GM18907 (cell line): ENCODE measurements at regions not wholly inside any gene's neighbourhood (a gene's known extent, or its start where the extent isn't known, plus 50 kb on each side); places are given as distances from the start of the nearest gene placed in this dataset.
"Not testable (repeated sequence)": the region's sequence is repeated elsewhere in the genome, so short reads cannot be mapped to it uniquely, and the experiment has no call there.

Experiments
- ATAC-seq: cut with Tn5 transposase; IDR thresholded peaks from one replicate; pipeline ENCODE4 v1.9.1; 2021; ENCODE audit warnings: mild to moderate bottlenecking, moderate library complexity; ENCODE audit not compliant: unreplicated experiment

DNA sequence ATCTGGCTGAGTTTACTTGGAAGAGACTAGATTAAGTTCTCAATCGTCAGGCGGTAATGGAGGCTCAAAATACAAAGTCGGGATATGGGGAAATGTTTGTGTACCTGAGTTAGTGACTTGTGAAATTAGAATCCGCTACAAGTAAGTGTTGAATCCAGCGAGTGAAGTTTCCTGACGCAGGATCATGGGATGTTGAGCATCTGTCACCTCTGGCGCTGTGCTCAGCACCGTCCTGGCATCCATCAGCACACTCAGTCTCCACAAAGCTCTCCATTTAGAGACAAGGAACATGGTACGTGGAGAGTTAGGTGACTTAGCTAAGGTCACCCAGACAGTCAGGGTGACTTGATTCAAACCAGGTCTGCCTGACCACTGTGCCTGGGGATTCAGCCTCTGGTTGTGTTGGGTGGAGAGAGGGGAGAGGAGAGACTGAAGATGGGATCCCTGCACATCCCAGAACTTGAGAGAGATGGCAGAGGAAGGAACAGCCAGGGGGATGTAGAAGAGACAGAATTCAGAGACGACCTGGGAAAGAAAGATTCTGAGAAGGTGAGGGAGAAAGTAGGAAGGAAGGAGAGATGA, 251.2 kb downstream of the ACKR3 start:
- no peak for ATAC-seq

GRCh38 chr2:236823041-236823629, 253.5 kb downstream of the ACKR3 start:
- ATAC-seq: no peak

GRCh38 chr2:236823963-236824362, 254.3 kb downstream of the ACKR3 start:
- no peak for ATAC-seq

- no peak for ATAC-seq
Observed at GRCh38 chr2:236824836-236825235, 255.2 kb downstream of the ACKR3 start.

- no peak for ATAC-seq
Observed at GRCh38 chr2:236825989-236826510, 256.4 kb downstream of the ACKR3 start.

- ATAC-seq: no peak
Observed at GRCh38 chr2:236826606-236827156, 257.1 kb downstream of the ACKR3 start.

- ATAC-seq: no peak
Observed at GRCh38 chr2:236827997-236828396, 257.7 kb upstream of the COPS8 start.

DNA sequence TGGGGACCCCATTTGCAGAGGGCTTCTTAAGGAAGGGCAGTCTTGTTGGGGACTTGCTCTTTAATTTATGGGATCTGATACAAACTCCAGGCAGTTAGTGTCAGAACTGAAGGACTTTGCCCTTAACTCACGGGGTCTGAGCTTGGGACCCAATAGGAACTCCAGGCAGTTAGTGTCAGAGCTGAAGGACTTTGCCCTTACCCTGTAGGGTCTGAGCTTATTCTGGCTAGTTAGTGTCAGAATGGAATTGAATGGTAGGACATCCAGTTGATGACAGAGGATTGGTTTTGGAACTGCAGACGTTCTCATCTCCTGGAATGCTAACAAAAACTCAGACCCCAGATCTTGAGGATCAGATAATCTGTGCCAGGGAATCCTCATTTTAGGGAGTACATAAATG, 256.9 kb upstream of the COPS8 start:
- no peak for ATAC-seq

GRCh38 chr2:236830926-236831325, 254.8 kb upstream of the COPS8 start:
- ATAC-seq: no peak

DNA sequence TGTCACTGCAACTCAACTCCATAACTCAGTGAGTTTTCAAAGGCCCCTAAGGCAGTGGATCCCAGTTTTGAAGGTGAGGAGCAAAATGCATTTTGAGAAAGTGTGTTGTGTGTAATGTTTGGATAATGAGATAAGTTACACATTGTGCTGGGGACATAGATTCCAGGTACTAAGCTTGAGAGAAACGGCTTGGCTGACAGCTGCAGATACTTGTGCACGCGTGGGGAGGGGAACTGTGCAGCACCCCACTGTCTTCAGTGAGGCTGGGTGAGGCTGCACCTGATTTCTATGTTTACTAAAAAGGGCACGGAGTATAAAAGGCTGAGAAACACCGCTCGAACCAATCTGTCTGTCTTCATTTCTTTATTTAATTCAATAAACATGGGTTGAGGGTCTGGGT, 254.0 kb upstream of the COPS8 start:
- no peak for ATAC-seq

DNA sequence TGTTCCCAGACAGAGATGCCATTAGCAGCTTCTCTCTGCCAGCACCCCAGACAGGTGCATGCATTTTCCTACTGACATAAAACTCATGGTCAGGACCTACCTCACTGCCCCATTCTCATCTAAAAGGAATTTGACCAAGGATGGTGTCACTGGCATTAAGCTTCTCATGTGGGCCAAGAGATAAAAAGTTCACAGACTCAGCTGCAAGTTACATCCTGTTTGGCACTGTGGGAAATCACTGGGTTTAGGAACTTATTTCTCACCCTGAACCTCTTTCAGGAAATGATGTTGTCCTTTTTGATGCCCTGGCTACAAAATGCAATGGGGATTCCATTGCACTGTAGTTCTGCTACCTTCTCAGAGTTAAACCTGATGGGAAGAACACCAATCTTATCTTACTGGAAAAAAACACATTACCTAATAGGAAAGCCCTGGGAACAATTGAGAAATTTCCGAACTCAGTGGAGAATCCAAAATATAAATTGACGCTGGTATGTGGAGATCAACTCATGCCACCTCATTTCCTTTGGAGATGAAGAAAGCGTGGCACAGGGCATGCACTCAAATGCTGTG, 252.1 kb upstream of the COPS8 start:
- ATAC-seq: no peak

- no peak for ATAC-seq
Observed at GRCh38 chr2:236834284-236834683, 251.4 kb upstream of the COPS8 start.

GRCh38 chr2:236835307-236836024, 250.2 kb upstream of the COPS8 start:
- no peak for ATAC-seq

GRCh38 chr2:236836028-236836427, 249.7 kb upstream of the COPS8 start:
- ATAC-seq: not testable (repeated sequence)

DNA sequence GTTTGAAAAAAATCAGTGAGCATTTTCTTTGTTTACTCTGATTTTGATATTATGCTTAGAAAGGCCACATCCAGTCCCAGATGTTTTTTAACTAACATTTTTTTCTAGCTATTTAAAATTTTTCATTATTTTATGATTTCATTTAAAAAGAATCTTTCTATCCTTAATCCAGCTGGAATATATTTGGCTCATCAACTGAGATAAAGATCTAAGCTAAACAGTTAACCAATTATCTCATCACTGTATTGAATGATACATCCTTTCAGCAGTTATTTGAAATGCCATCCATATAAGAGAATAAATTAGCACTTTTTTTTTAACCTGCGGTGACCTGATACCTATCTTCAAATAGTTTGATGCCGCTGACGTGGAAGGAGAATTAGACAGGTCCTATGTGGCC, 245.5 kb upstream of the COPS8 start:
- no peak for ATAC-seq

DNA sequence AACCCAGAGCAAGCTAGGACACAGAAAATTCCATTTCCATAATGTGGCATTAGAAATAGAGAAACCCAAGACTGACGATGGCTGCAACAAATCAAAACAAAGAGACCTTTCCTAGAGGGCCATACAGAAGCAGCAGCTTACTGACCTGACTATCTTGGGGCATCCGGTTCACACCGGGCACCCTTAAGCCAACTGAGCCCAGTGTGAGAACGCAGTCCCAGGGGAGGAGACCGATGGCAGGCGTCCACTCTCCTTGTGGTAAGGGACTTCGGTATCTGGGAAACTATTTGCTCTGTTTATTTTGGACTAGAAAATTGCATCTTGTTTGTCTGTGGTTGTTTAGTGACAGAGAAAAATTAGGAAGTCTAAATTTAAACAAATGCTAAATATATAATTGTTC, 244.8 kb upstream of the COPS8 start:
- no peak for ATAC-seq

DNA sequence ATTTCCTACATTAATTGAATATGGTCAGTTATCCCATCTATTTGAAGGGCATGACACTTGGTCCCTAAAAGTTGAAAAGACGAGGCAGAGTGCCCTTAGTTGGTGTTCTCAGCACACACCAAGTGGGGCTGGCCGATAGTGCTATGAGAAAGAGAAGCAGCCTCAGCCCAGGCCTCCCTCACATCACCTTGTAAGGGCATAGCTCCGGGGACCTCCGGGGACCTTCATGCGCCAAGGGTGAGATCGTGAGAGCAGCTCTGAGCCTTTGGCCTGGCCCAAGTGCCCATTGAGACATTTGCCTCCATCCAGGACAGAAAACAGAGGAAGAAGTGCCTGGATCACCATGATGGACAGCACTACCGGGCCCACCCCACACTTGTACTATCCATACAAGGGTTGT, 244.3 kb upstream of the COPS8 start:
- no peak for ATAC-seq

GRCh38 chr2:236843161-236843968, 242.3 kb upstream of the COPS8 start:
- no peak for ATAC-seq

DNA sequence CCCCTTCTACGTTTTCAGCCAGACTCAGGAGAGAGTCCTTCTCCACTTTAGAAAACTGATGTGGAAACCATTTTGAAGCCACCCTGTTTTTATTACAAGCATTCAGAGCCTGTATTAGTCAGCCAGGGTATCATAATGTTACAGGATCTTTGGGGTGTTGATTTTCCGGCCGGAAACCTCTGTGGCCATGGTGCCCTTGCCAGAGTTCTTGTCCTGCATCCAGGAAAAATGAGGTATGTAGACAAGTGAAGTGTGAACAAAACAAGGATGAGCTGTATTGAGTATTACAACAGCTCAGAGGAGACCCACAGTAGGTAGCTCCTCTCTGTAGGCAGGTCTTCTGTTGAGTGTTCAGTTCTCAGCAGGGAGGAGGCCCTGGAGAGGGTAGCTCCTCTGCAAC, 241.0 kb upstream of the COPS8 start:
- no peak for ATAC-seq

- ATAC-seq: no peak
Observed at GRCh38 chr2:236847023-236847422, 238.7 kb upstream of the COPS8 start.
